NCI-H774 (cell line): ENCODE measurements at regions not wholly inside any gene's neighbourhood (a gene's known extent, or its start where the extent isn't known, plus 50 kb on each side); places are given as distances from the start of the nearest gene placed in this dataset.

ENCODE experiments used
- DNase-seq: peaks from one replicate; lab custom pipeline; 2025; lab: John Stamatoyannopoulos, UW

DNA sequence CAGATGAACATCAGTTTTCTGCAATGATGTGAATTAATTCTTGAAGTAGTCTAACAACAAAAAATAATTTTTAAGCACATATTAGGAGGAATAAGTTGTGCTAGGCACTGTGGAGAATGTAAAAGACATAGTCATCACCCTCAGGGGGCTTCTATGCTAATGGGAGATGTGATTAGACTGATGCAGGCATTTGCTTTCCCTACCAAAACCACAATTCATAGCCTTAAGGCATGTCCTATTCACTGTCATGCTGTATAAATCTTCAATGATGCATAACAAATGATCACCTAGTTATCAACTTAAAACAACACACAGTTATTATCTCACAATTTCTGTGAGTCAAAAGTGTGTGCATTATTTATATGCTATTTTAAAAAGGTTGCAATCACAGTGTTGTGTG is 422.6 kb downstream of the MAN2A1 start:
- no peak for DNase-seq

- DNase-seq: no peak
Measured at GRCh38 chr5:110115503-110115902, 425.8 kb downstream of the MAN2A1 start.

DNA sequence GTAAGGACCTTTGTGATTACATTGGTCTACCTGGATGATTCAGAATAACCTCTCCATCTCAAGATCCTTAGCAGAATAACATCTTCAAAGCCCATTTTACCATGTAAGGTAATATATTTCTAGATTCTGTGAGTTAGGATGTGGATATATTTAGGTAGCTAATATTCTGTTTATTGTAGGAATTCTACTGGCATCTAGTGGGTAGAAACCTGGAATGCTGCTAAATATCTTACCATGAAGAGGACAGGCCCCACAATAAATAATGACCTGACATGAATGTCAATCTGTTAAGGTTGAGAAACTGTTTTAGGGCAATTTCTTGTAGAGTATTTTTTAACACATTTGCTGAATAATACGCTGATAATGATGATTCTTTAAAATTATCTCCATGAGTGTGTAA is 426.8 kb downstream of the MAN2A1 start:
- no peak for DNase-seq

- DNase-seq: no peak
Measured at GRCh38 chr5:110134963-110135935, 445.5 kb downstream of the MAN2A1 start.

- DNase-seq: no peak
Measured at GRCh38 chr5:110150199-110150598, 460.5 kb downstream of the MAN2A1 start.

- DNase-seq: no peak
Measured at GRCh38 chr5:110159202-110159601, 469.5 kb downstream of the MAN2A1 start.

GRCh38 chr5:110161162-110161561 is 471.4 kb downstream of the MAN2A1 start:
- DNase-seq: no peak

GRCh38 chr5:110165366-110165765 is 475.6 kb downstream of the MAN2A1 start:
- DNase-seq: no peak

GRCh38 chr5:110167384-110167783 is 477.7 kb downstream of the MAN2A1 start:
- no peak for DNase-seq

GRCh38 chr5:110169461-110169860 is 479.7 kb downstream of the MAN2A1 start:
- DNase-seq: no peak

GRCh38 chr5:110177729-110178128 is 488.0 kb downstream of the MAN2A1 start:
- DNase-seq: no peak

GRCh38 chr5:110179321-110179720 is 489.6 kb downstream of the MAN2A1 start:
- DNase-seq: no peak

- DNase-seq: no peak
Measured at GRCh38 chr5:110194191-110194590, 504.5 kb downstream of the MAN2A1 start.

DNA sequence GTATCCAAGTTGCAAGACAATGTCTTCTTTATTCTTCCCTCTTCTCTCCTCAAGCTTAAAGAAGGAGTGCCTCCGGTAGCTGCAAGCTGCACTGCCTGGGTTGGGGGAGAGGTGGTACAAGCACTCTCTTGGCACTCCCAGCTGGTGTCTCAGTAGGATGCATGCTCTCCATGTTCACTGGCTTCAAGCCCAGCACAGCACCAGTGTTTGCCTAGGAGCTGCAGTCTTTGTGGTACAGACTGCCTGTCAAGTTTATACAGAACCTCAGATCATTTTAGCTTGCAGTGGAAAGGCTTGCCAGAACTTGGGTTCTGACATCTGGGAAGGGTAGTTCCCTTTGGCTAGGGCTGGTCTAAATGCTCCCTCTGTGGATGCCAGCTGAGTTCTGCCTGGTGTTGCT is 505.6 kb downstream of the MAN2A1 start:
- DNase-seq: no peak

DNA sequence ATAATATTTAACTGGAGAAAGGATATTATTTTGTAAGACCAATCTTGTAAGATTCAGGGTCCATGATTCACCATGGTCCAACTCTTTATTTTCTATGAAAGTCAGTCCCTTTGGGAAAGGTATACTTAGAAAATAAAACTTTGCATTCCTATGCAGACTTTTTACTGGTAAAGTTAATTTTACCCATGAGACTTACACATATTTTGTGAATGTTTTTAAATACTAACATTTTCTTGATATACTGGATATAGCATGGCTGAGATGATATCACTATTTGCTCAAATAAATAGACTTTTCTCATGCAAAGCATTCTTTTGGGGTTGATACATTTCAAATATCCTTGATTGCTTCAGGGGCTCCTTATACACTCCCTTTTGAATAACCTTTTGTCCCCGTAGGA is 512.1 kb downstream of the MAN2A1 start:
- DNase-seq: no peak

DNA sequence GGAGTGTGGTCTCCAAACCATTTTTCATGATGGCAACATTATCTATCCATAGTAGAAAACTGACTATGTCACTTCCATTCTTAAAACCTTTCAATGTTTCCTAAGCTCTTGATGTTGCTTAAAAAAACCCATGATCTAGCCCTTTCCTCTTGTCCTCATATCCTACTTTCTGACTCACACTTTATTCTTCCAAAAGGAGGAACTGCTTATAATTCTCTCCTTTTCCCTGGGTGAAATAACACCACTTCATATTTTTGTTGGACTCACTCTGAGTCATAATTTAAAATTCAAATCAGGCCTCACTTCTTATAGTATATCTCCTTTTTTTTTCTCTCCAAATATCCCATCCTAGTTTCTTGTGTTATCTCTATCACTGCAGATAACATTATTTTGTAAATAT is 513.9 kb downstream of the MAN2A1 start:
- DNase-seq: no peak

- no peak for DNase-seq
Measured at GRCh38 chr5:110209401-110209800, 517.1 kb downstream of the TMEM232 start.

DNA sequence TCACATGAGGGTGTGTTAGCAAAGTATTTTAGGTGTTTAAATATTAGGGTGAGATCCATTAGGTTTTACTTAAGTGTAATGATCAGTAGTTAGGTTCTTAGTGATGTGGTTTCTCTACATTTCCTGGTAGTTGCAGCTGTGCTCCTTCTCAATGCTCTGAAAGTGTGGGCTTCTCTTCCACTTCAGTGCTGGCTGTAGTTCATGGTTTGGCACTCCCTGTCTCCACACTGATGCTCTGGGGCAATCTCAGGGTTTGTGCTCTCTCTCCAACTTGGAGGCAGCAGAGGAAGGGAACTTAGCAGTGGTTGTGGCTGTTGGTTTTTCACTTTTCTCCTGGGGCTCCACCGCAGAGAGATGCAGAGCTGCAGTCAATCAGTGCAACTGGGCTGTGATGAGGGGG is 507.5 kb downstream of the TMEM232 start:
- no peak for DNase-seq

DNA sequence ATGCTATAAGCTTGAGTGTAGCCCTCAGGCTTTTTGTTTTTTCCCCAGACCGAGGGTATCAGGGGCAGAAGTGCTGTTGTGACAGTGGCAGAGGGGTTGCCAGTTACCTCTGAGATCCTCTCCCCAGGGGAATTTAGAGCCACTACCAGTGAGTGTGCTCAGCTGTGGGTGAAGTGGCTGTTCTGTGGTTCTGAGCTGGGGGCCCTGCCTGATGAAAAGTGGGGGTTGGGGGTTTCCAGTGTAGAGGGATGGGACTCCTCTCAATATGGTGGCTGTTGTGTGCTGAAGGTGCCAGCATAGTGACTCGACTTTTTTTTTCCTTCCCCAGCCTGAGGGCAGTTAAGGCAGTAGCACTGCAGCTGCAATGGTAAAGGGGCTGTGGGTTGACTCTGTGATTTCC is 506.7 kb downstream of the TMEM232 start:
- DNase-seq: no peak

DNA sequence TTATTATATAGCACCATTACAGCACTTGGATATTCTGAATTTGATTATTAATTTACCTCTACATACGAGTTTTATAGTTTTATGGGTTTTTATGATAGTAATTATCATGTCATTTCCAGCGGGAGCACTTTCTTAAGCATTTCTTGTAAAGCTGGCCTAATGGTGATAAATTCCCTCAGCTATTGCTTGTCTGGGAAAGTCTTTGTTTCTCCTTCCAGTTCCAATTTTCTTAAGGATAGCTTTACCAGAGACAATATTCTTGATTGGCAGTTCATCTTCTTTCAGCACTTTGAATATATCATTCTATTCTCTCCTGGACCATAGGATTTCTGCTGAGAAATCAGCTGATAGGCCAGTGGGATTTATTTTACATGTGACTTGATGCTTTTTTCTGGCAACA is 505.4 kb downstream of the TMEM232 start:
- no peak for DNase-seq

- no peak for DNase-seq
Measured at GRCh38 chr5:110224050-110224449, 502.4 kb downstream of the TMEM232 start.

- no peak for DNase-seq
Measured at GRCh38 chr5:110225949-110226348, 500.5 kb downstream of the TMEM232 start.

DNA sequence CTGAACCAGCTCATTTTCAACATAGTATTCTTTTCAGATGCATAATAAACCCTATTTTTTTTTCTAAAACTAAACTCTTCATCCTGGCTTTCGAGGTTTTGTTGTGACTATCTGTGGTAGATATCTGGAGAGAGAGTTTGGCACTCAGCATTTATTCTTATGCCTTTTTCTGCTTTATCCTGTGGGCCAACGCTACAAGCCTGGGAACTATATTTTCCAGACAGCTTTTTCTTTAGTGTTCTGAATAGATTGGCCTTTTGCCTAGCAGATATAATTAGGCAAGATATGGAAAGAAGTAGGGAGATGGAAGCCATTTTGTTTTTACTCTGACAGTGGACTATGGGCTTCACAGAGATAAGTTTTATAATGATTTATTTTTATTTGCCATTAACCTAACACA is 486.7 kb downstream of the TMEM232 start:
- DNase-seq: no peak

DNA sequence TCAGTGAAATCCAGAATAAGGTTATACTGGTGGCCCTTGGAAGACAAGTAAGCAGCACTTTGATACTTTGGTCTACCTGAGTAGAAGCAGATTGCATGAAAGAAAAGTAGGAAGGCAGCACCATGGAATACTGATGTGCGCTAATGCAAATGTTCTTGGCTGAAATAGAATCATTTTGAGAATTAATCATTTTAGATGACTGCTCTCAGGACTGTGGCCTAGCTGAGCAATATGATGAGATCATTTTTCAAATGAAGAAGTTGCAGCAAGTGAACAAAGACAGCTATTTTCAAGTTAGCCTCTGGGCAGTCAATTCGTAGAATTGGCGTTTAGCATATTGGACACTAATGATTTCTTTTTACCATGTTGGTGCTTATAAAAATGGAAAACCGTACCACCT is 483.5 kb downstream of the TMEM232 start:
- no peak for DNase-seq
